ENCODE measurements at regions not wholly inside any gene's neighbourhood (a gene's known extent, or its start where the extent isn't known, plus 50 kb on each side); places are given as distances from the start of the nearest gene placed in this dataset.

GRCh38 chr15:39266890-39267289 is 314.0 kb upstream of the THBS1 start:
- DNase-seq = no peak
- ATAC-seq = no peak
- Histone ChIP-seq H3K27me3 (ENCODE audit: insufficient read depth in 3 of 3, low read length in 2 of 3) (peaks cover 0 to 2% (median 0%) of the 10 kb centered on the region in 3 donors), H3K36me3 (ENCODE audit: insufficient read depth in 1 of 2, low read depth in 1 of 2) (no peaks in the 10 kb centered on the region), H3K4me1 (no peaks in the 10 kb centered on the region), H3K4me3 (no peak overlapping the region), H3K27ac (no peak overlapping the region), H3K9me3 (no peaks in the 10 kb centered on the region)
- no peak for TF ChIP-seq CTCF (IDR thresholded peaks at IDR 0.05)
- 45 to 51% (median 48%) methylated on average over 1 of the region's 1 CpG for WGBS, 3 donors
- intact Hi-C loops (cut with DNase I) = no loop called here

- intact Hi-C loops (cut with DNase I) = no loop called here
- Histone ChIP-seq H3K27me3 (ENCODE audit: insufficient read depth in 3 of 3, low read length in 2 of 3) (peaks cover 0 to 2% (median 0%) of the 10 kb centered on the region in 3 donors), H3K27ac (no peak overlapping the region), H3K9me3 (no peaks in the 10 kb centered on the region), H3K4me3 (no peak overlapping the region), H3K36me3 (ENCODE audit: insufficient read depth in 1 of 2, low read depth in 1 of 2) (no peaks in the 10 kb centered on the region), H3K4me1 (no peaks in the 10 kb centered on the region)
- DNase-seq = no peak
- no peak for TF ChIP-seq CTCF (IDR thresholded peaks at IDR 0.05)
- 88 to 93% (median 93%) methylated on average over 7 of the region's 7 CpGs for WGBS, 3 donors
- no peak for ATAC-seq
These were observed 313.2 kb upstream of the THBS1 start for GRCh38 chr15:39267685-39268084.

- 60 to 71% (median 68%) methylated on average over 2 of the region's 2 CpGs for WGBS, 3 donors
- H3K4me1 ChIP-seq = no peaks in the 10 kb centered on the region
- no peak overlapping the region for H3K27ac ChIP-seq
- TF ChIP-seq CTCF (IDR thresholded peaks at IDR 0.05) = no peak
- H3K4me3 ChIP-seq = no peak overlapping the region
- no peak for DNase-seq
- H3K36me3 ChIP-seq (ENCODE audit: insufficient read depth in 1 of 2, low read depth in 1 of 2) = no peaks in the 10 kb centered on the region
- intact Hi-C loops (cut with DNase I) = no loop called here
- ATAC-seq = no peak
- H3K27me3 ChIP-seq (ENCODE audit: insufficient read depth in 3 of 3, low read length in 2 of 3) = peaks cover 0 to 2% (median 0%) of the 10 kb centered on the region in 3 donors
- no peaks in the 10 kb centered on the region for H3K9me3 ChIP-seq
These were observed 311.5 kb upstream of the THBS1 start for GRCh38 chr15:39269352-39269751.

GRCh38 chr15:39269821-39270220 is 311.1 kb upstream of the THBS1 start:
- no peaks in the 10 kb centered on the region for H3K36me3 ChIP-seq (ENCODE audit: insufficient read depth in 1 of 2, low read depth in 1 of 2)
- intact Hi-C loops (cut with DNase I) = no loop called here
- ATAC-seq (no peak), DNase-seq (no peak)
- no peaks in the 10 kb centered on the region for H3K9me3 ChIP-seq
- no peak for TF ChIP-seq CTCF (IDR thresholded peaks at IDR 0.05)
- H3K4me1 ChIP-seq = no peaks in the 10 kb centered on the region
- peaks cover 0 to 2% (median 0%) of the 10 kb centered on the region in 3 donors for H3K27me3 ChIP-seq (ENCODE audit: insufficient read depth in 3 of 3, low read length in 2 of 3)
- H3K4me3 ChIP-seq = no peak overlapping the region
- WGBS, 3 donors = 91 to 93% (median 93%) methylated on average over 4 of the region's 4 CpGs
- H3K27ac ChIP-seq = no peak overlapping the region

- DNase-seq = no peak
- Histone ChIP-seq H3K4me1 (no peaks in the 10 kb centered on the region), H3K36me3 (ENCODE audit: insufficient read depth in 1 of 2, low read depth in 1 of 2) (no peaks in the 10 kb centered on the region), H3K27ac (no peak overlapping the region), H3K9me3 (no peaks in the 10 kb centered on the region), H3K4me3 (no peak overlapping the region), H3K27me3 (ENCODE audit: insufficient read depth in 3 of 3, low read length in 2 of 3) (peaks cover 0 to 2% (median 0%) of the 10 kb centered on the region in 3 donors)
- TF ChIP-seq CTCF (IDR thresholded peaks at IDR 0.05) = no peak
- no peak for ATAC-seq
- intact Hi-C loops (cut with DNase I) = no loop called here
These were observed 310.5 kb upstream of the THBS1 start for GRCh38 chr15:39270221-39270855.
